Keratinocyte (primary cell): ENCODE measurements at regions not wholly inside any gene's neighbourhood (a gene's known extent, or its start where the extent isn't known, plus 50 kb on each side); places are given as distances from the start of the nearest gene placed in this dataset.

Experiments
- DNase-seq: peaks from one replicate; pipeline ENCODE4 v3.0.0-alpha.2; 2011; ENCODE audit warnings: low read depth, missing footprints, low spot score
- FAIRE-seq: peaks from 2 replicates; lab custom pipeline; 2011; peaks lifted over from hg19 to GRCh38; lab: Jason Lieb, UNC
- H2AFZ ChIP-seq: 2 replicates; pipeline ENCODE4 v1.6.0; 2012; ENCODE audit warnings: low read length, control low read depth, inconsistent platforms; ENCODE audit not compliant: control insufficient read depth
- H3K27ac ChIP-seq: 2 replicates; pipeline ENCODE4 v1.5.1; 2011; ENCODE audit warnings: low read length; ENCODE audit not compliant: control insufficient read depth, insufficient read depth
- H3K27me3 ChIP-seq: 3 replicates; pipeline ENCODE4 v1.6.0; 2011; ENCODE audit warnings: low read length; ENCODE audit not compliant: control insufficient read depth, insufficient read depth; ENCODE audit errors: extremely low read depth
- H3K36me3 ChIP-seq, 2 experiments: 2 replicates in 1 of 2; 3 replicates in 1 of 2; pipeline ENCODE4 v1.5.1; 2011; ENCODE audit warnings: low read length in 2 of 2, mild to moderate bottlenecking in 1 of 2; ENCODE audit not compliant: control insufficient read depth in 2 of 2, insufficient read depth in 2 of 2; ENCODE audit errors: extremely low read depth in 1 of 2
- H3K4me1 ChIP-seq: 3 replicates; pipeline ENCODE4 v1.5.1; 2011; ENCODE audit warnings: low read length; ENCODE audit not compliant: control insufficient read depth, insufficient read depth; ENCODE audit errors: extremely low read depth
- H3K4me2 ChIP-seq: 3 replicates; pipeline ENCODE4 v1.6.0; 2011; ENCODE audit warnings: low read depth, low read length; ENCODE audit not compliant: control insufficient read depth, insufficient read depth; ENCODE audit errors: extremely low read depth
- H3K4me3 ChIP-seq, 3 experiments: fragments of 200-600 bp in 1 of 3; sonication (generic) in 1 of 3; 2 replicates in 2 of 3; 3 replicates in 1 of 3; pipeline ENCODE4 v1.5.1; 2011 to 2016; ENCODE audit warnings: low read length in 3 of 3, mild to moderate bottlenecking in 3 of 3, control low read depth in 2 of 3, inconsistent platforms in 1 of 3, low read depth in 1 of 3, mixed read lengths in 1 of 3, mixed run types in 1 of 3, moderate library complexity in 1 of 3; ENCODE audit not compliant: control insufficient read depth in 2 of 3, insufficient read depth in 2 of 3; ENCODE audit errors: extremely low read depth in 1 of 3
- H3K79me2 ChIP-seq: 2 replicates; pipeline ENCODE4 v1.6.0; 2012; ENCODE audit warnings: low read length; ENCODE audit not compliant: control insufficient read depth, insufficient read depth
- H3K9ac ChIP-seq: 3 replicates; pipeline ENCODE4 v1.6.0; 2011; ENCODE audit warnings: low read length; ENCODE audit not compliant: control insufficient read depth, insufficient read depth; ENCODE audit errors: extremely low read depth
- H3K9me1 ChIP-seq: 3 replicates; pipeline ENCODE4 v1.6.0; 2011; ENCODE audit warnings: low read length; ENCODE audit not compliant: control insufficient read depth, insufficient read depth; ENCODE audit errors: extremely low read depth
- H3K9me3 ChIP-seq: 2 replicates; pipeline ENCODE4 v1.5.1; 2012; ENCODE audit warnings: low read depth, low read length; ENCODE audit not compliant: control insufficient read depth
- H4K20me1 ChIP-seq: 3 replicates; pipeline ENCODE4 v1.6.0; 2011; ENCODE audit warnings: low read length; ENCODE audit not compliant: control insufficient read depth, insufficient read depth; ENCODE audit errors: extremely low read depth
- CTCF ChIP-seq, 3 experiments: IDR thresholded peaks in 1 of 3; conservative IDR thresholded peaks in 1 of 3; optimal IDR thresholded peaks in 1 of 3; 2 replicates in 2 of 3; 3 replicates in 1 of 3; pipeline versions ENCODE3 to v1.5.1; 2011; ENCODE audit warnings: low read length in 3 of 3, mild to moderate bottlenecking in 3 of 3, moderate library complexity in 2 of 3, control low read depth in 1 of 3, inconsistent platforms in 1 of 3; ENCODE audit not compliant: insufficient read depth in 2 of 3; ENCODE audit errors: extremely low read depth in 1 of 3
- EZH2 ChIP-seq: IDR thresholded peaks from one replicate; pipeline ENCODE4 v1.6.1; 2012; ENCODE audit warnings: inconsistent platforms, mild to moderate bottlenecking, low read length, moderate library complexity
- dilution Hi-C: fragments of 300-500 bp; cut with MboI; formaldehyde crosslinking; loops from one replicate; pipeline ENCODE4 v1.7.0; 2020; ENCODE audit warnings: low sequenced_read_pairs; ENCODE audit not compliant: extremely low pct_ligation_motif_present

GRCh38 chr18:24662412-24662821, 202.0 kb downstream of the HRH4 start:
- DNase-seq, result no peak
- TF ChIP-seq EZH2, result no peak
- TF ChIP-seq CTCF (optimal IDR thresholded peaks at IDR 0.05 in 1 of 3, IDR thresholded peaks at IDR 0.05 in 1 of 3, conservative IDR thresholded peaks at IDR 0.05 in 1 of 3; ENCODE audit: extremely low read depth in 1 of 3, insufficient read depth in 2 of 3, low read length in 3 of 3), result no peak
- H4K20me1 ChIP-seq, result no peaks in the 10 kb centered on the region
- dilution Hi-C loops, result no loop called here
- H3K36me3 ChIP-seq, result no peaks in the 10 kb centered on the region
- peaks cover 6% of the 10 kb centered on the region for H3K4me1 ChIP-seq
- H3K9me1 ChIP-seq, result no peaks in the 10 kb centered on the region
- no peak overlapping the region for H3K27ac ChIP-seq
- peak; percentile 34 for FAIRE-seq
- H2AFZ ChIP-seq, result peak overlapping the region; percentile 2
- no peaks in the 10 kb centered on the region for H3K79me2 ChIP-seq
- H3K9ac ChIP-seq, result no peak overlapping the region
- no peak overlapping the region for H3K4me3 ChIP-seq
- H3K4me2 ChIP-seq, result peak overlapping the region; percentile 58
- peaks cover 4% of the 10 kb centered on the region for H3K27me3 ChIP-seq
- no peaks in the 10 kb centered on the region for H3K9me3 ChIP-seq

DNA sequence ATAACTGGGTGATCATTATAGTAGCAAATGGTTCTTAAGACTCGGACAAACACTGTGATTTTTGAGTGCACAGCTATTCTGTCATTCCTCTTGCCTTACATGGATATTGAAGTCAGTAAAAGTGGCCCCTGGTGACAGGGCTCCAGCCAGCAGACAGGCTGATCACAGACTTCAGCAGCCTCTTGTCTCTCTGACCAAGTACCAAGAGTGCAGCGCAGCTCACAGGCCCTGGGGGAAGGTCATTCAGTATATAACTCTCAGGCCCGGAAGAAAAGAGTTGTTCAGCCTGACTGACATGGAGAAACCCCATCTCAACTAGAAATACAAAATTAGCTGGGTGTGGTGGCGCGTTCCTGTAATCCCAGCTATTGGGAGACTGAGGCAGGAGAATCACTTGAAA, 202.6 kb downstream of the HRH4 start:
- no peak overlapping the region for H3K4me3 ChIP-seq
- FAIRE-seq (no peak), DNase-seq (no peak)
- H3K36me3 ChIP-seq, result no peaks in the 10 kb centered on the region
- no peaks in the 10 kb centered on the region for H4K20me1 ChIP-seq
- H3K4me1 ChIP-seq, result peaks cover 6% of the 10 kb centered on the region
- H3K27ac ChIP-seq, result no peak overlapping the region
- H2AFZ ChIP-seq, result peak overlapping the region; percentile 2
- peaks cover 4% of the 10 kb centered on the region for H3K27me3 ChIP-seq
- H3K9me3 ChIP-seq, result no peaks in the 10 kb centered on the region
- dilution Hi-C loops, result no loop called here
- H3K9ac ChIP-seq, result no peak overlapping the region
- H3K79me2 ChIP-seq, result no peaks in the 10 kb centered on the region
- TF ChIP-seq CTCF (optimal IDR thresholded peaks at IDR 0.05 in 1 of 3, IDR thresholded peaks at IDR 0.05 in 1 of 3, conservative IDR thresholded peaks at IDR 0.05 in 1 of 3; ENCODE audit: extremely low read depth in 1 of 3, insufficient read depth in 2 of 3, low read length in 3 of 3), result no peak
- TF ChIP-seq EZH2, result no peak
- peak overlapping the region; percentile 58 for H3K4me2 ChIP-seq
- H3K9me1 ChIP-seq, result no peaks in the 10 kb centered on the region
